GM19043 (cell line): ENCODE measurements at regions not wholly inside any gene's neighbourhood (a gene's known extent, or its start where the extent isn't known, plus 50 kb on each side); places are given as distances from the start of the nearest gene placed in this dataset.

Experiments used
- ATAC-seq: cut with Tn5 transposase; IDR thresholded peaks from one replicate; pipeline ENCODE4 v1.9.1; 2021; ENCODE audit warnings: low read depth; ENCODE audit not compliant: unreplicated experiment

- no peak for ATAC-seq
Observed at GRCh38 chr7:33806298-33807154, 98.8 kb upstream of the BMPER start.

- ATAC-seq, result no peak
Observed at GRCh38 chr7:33807155-33807530, 98.2 kb upstream of the BMPER start.

GRCh38 chr7:33807779-33808482 is 97.4 kb upstream of the BMPER start:
- no peak for ATAC-seq

GRCh38 chr7:33809228-33809627 is 96.1 kb upstream of the BMPER start:
- ATAC-seq, result no peak

- ATAC-seq, result no peak
Observed at GRCh38 chr7:33810356-33810755, 95.0 kb upstream of the BMPER start.

- ATAC-seq, result no peak
Observed at GRCh38 chr7:33813331-33813730, 92.0 kb upstream of the BMPER start.

- no peak for ATAC-seq
Observed at GRCh38 chr7:33814400-33814799, 90.9 kb upstream of the BMPER start.

GRCh38 chr7:33814936-33815335 is 90.4 kb upstream of the BMPER start:
- ATAC-seq, result no peak

GRCh38 chr7:33815336-33815735 is 90.0 kb upstream of the BMPER start:
- no peak for ATAC-seq

GRCh38 chr7:33816106-33816505 is 89.2 kb upstream of the BMPER start:
- no peak for ATAC-seq

- no peak for ATAC-seq
Observed at GRCh38 chr7:33819658-33820057, 85.7 kb upstream of the BMPER start.

GRCh38 chr7:33820206-33820605 is 85.1 kb upstream of the BMPER start:
- no peak for ATAC-seq

GRCh38 chr7:33821970-33822369 is 83.4 kb upstream of the BMPER start:
- no peak for ATAC-seq

GRCh38 chr7:33823913-33824312 is 81.4 kb upstream of the BMPER start:
- ATAC-seq, result no peak

- ATAC-seq, result no peak
Observed at GRCh38 chr7:33824911-33825459, 80.4 kb upstream of the BMPER start.

- ATAC-seq, result no peak
Observed at GRCh38 chr7:33825644-33826043, 79.7 kb upstream of the BMPER start.

GRCh38 chr7:33829536-33829935 is 75.8 kb upstream of the BMPER start:
- ATAC-seq, result no peak

- no peak for ATAC-seq
Observed at GRCh38 chr7:33831389-33832141, 73.8 kb upstream of the BMPER start.

GRCh38 chr7:33832271-33832721 is 73.0 kb upstream of the BMPER start:
- ATAC-seq, result no peak

GRCh38 chr7:33836797-33837355 is 68.5 kb upstream of the BMPER start:
- ATAC-seq, result no peak
